ENCODE measurements at regions not wholly inside any gene's neighbourhood (a gene's known extent, or its start where the extent isn't known, plus 50 kb on each side); places are given as distances from the start of the nearest gene placed in this dataset.

GRCh38 chr16:79762217-79762616 is 161.7 kb upstream of the MAF start:
- H3K27ac Mint-ChIP-seq (ENCODE audit: unreplicated experiment): no peak overlapping the region
- no peak for DNase-seq (ENCODE audit: extremely low spot score, unreplicated experiment)
- H3K9me3 Mint-ChIP-seq (ENCODE audit: unreplicated experiment): no peaks in the 10 kb centered on the region
- H3K4me3 Mint-ChIP-seq (ENCODE audit: unreplicated experiment): no peak overlapping the region
- no peak for TF ChIP-seq CTCF (IDR thresholded peaks at IDR 0.05)
- H3K4me1 Mint-ChIP-seq (ENCODE audit: unreplicated experiment): peaks cover 29% of the 10 kb centered on the region
- H3K27me3 Mint-ChIP-seq (ENCODE audit: unreplicated experiment): no peaks in the 10 kb centered on the region
- no peaks in the 10 kb centered on the region for H3K36me3 Mint-ChIP-seq (ENCODE audit: unreplicated experiment)

- Mint-ChIP-seq H3K27ac (ENCODE audit: unreplicated experiment) (peak overlapping the region; percentile 64), H3K4me1 (ENCODE audit: unreplicated experiment) (peaks cover 45% of the 10 kb centered on the region), H3K9me3 (ENCODE audit: unreplicated experiment) (no peaks in the 10 kb centered on the region), H3K4me3 (ENCODE audit: unreplicated experiment) (no peak overlapping the region), H3K27me3 (ENCODE audit: unreplicated experiment) (no peaks in the 10 kb centered on the region), H3K36me3 (ENCODE audit: unreplicated experiment) (no peaks in the 10 kb centered on the region)
- no peak for DNase-seq (ENCODE audit: extremely low spot score, unreplicated experiment)
- TF ChIP-seq CTCF (IDR thresholded peaks at IDR 0.05): no peak
Observed at GRCh38 chr16:79758615-79759346, 158.2 kb upstream of the MAF start.

- H3K4me1 Mint-ChIP-seq (ENCODE audit: unreplicated experiment): peaks cover 52% of the 10 kb centered on the region
- no peak for TF ChIP-seq CTCF (IDR thresholded peaks at IDR 0.05)
- H3K36me3 Mint-ChIP-seq (ENCODE audit: unreplicated experiment): no peaks in the 10 kb centered on the region
- H3K4me3 Mint-ChIP-seq (ENCODE audit: unreplicated experiment): no peak overlapping the region
- no peak overlapping the region for H3K27ac Mint-ChIP-seq (ENCODE audit: unreplicated experiment)
- no peaks in the 10 kb centered on the region for H3K27me3 Mint-ChIP-seq (ENCODE audit: unreplicated experiment)
- H3K9me3 Mint-ChIP-seq (ENCODE audit: unreplicated experiment): no peaks in the 10 kb centered on the region
- no peak for DNase-seq (ENCODE audit: extremely low spot score, unreplicated experiment)
Observed at GRCh38 chr16:79757968-79758367, 157.4 kb upstream of the MAF start.

GRCh38 chr16:79757163-79757562 is 156.6 kb upstream of the MAF start:
- no peak for TF ChIP-seq CTCF (IDR thresholded peaks at IDR 0.05)
- no peak for DNase-seq (ENCODE audit: extremely low spot score, unreplicated experiment)
- Mint-ChIP-seq H3K4me3 (ENCODE audit: unreplicated experiment) (no peak overlapping the region), H3K27ac (ENCODE audit: unreplicated experiment) (no peak overlapping the region), H3K27me3 (ENCODE audit: unreplicated experiment) (no peaks in the 10 kb centered on the region), H3K9me3 (ENCODE audit: unreplicated experiment) (no peaks in the 10 kb centered on the region), H3K36me3 (ENCODE audit: unreplicated experiment) (no peaks in the 10 kb centered on the region), H3K4me1 (ENCODE audit: unreplicated experiment) (peaks cover 57% of the 10 kb centered on the region)

GRCh38 chr16:79756571-79756970 is 156.0 kb upstream of the MAF start:
- Mint-ChIP-seq H3K9me3 (ENCODE audit: unreplicated experiment) (no peaks in the 10 kb centered on the region), H3K4me1 (ENCODE audit: unreplicated experiment) (peaks cover 61% of the 10 kb centered on the region), H3K27me3 (ENCODE audit: unreplicated experiment) (no peaks in the 10 kb centered on the region), H3K4me3 (ENCODE audit: unreplicated experiment) (no peak overlapping the region), H3K36me3 (ENCODE audit: unreplicated experiment) (no peaks in the 10 kb centered on the region), H3K27ac (ENCODE audit: unreplicated experiment) (no peak overlapping the region)
- TF ChIP-seq CTCF (IDR thresholded peaks at IDR 0.05): no peak
- DNase-seq (ENCODE audit: extremely low spot score, unreplicated experiment): no peak

Measured in osteocyte (in vitro differentiated cells).